Body of pancreas (tissue), 4 donors: ENCODE measurements at regions not wholly inside any gene's neighbourhood (a gene's known extent, or its start where the extent isn't known, plus 50 kb on each side); places are given as distances from the start of the nearest gene placed in this dataset.

Source experiments
- CTCF ChIP-seq, 7 experiments: fragments of 450-650 bp in 4 of 7; fragments of 200-600 bp in 3 of 7; sonication (generic) in 3 of 7; IDR thresholded peaks; one replicate each; pipeline ENCODE4 v1.5.1; 2016 to 2019; ENCODE audit warnings: antibody characterized with exemption in 7 of 7
- POLR2A ChIP-seq, 3 donors: fragments of 450-650 bp; IDR thresholded peaks; one replicate each; pipeline ENCODE4 v1.6.1; 2016; ENCODE audit warnings: antibody characterized with exemption in 3 of 3, mild to moderate bottlenecking in 2 of 3

GRCh38 chr5:155867522-155868088 is 459.4 kb upstream of the SGCD start:
- TF ChIP-seq POLR2A (IDR thresholded peaks at IDR 0.05), result no peak
- TF ChIP-seq CTCF (IDR thresholded peaks at IDR 0.05), result no peak
